ENCODE measurements at regions not wholly inside any gene's neighbourhood (a gene's known extent, or its start where the extent isn't known, plus 50 kb on each side); places are given as distances from the start of the nearest gene placed in this dataset.
"Not testable (repeated sequence)": the region's sequence is repeated elsewhere in the genome, so short reads cannot be mapped to it uniquely, and the experiment has no call there.

DNA sequence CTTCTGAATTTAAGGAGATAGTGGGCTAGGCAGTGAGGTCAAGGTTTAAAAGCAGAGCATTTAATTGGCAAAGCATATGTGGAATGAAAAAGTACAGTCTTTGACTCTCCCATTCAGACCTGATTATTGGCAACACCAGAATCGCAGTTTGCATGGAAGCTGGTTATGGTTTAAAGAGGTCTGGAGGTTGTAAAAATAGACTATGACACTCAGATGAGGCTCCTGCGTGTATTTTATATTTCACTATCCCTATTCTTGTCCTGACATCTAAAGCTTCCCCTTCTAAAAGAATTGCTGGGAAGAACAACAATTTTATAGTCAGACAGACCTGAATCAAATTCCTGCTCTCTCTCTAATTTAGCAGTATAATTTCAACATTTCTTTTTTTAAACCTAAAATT, 302.9 kb downstream of the PCDH7 start:
- Histone ChIP-seq H3K9me3 (ENCODE audit: control insufficient read depth, insufficient read depth, low read depth, low read length) (no peaks in the 10 kb centered on the region), H3K4me1 (ENCODE audit: control insufficient read depth, insufficient read depth, low read length) (peaks cover 3% of the 10 kb centered on the region; the same call in 1 of the 2 replicates), H3K4me3 (ENCODE audit: low read depth in 2 of 2, low read length in 2 of 2) (no peak overlapping the region), H3K36me3 (ENCODE audit: control insufficient read depth, insufficient read depth, low read length) (no peaks in the 10 kb centered on the region), H3K27ac (ENCODE audit: low read length) (no peak overlapping the region), H3K27me3 (ENCODE audit: control insufficient read depth, insufficient read depth, low read length) (no peaks in the 10 kb centered on the region)
- CTCF ChIA-PET: no interaction called here
- no peak for TF ChIP-seq TCF7L2 (IDR thresholded peaks at IDR 0.05; ENCODE audit: low read depth, low read length)
- TF ChIP-seq, protein P1, sequence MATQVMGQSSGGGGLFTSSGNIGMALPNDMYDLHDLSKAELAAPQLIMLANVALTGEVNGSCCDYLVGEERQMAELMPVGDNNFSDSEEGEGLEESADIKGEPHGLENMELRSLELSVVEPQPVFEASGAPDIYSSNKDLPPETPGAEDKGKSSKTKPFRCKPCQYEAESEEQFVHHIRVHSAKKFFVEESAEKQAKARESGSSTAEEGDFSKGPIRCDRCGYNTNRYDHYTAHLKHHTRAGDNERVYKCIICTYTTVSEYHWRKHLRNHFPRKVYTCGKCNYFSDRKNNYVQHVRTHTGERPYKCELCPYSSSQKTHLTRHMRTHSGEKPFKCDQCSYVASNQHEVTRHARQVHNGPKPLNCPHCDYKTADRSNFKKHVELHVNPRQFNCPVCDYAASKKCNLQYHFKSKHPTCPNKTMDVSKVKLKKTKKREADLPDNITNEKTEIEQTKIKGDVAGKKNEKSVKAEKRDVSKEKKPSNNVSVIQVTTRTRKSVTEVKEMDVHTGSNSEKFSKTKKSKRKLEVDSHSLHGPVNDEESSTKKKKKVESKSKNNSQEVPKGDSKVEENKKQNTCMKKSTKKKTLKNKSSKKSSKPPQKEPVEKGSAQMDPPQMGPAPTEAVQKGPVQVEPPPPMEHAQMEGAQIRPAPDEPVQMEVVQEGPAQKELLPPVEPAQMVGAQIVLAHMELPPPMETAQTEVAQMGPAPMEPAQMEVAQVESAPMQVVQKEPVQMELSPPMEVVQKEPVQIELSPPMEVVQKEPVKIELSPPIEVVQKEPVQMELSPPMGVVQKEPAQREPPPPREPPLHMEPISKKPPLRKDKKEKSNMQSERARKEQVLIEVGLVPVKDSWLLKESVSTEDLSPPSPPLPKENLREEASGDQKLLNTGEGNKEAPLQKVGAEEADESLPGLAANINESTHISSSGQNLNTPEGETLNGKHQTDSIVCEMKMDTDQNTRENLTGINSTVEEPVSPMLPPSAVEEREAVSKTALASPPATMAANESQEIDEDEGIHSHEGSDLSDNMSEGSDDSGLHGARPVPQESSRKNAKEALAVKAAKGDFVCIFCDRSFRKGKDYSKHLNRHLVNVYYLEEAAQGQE (IDR thresholded peaks at IDR 0.05; ENCODE audit: insufficient read depth in 1 of 2, low read depth in 2 of 2, low read length in 1 of 2): no peak
- TF ChIP-seq POLR2AphosphoS5 (IDR thresholded peaks at IDR 0.05; ENCODE audit: low read depth, low read length): no peak
- TF ChIP-seq SIN3A (IDR thresholded peaks at IDR 0.05; ENCODE audit: borderline replicate concordance, insufficient read depth, low read depth, low read length): no peak
- TF ChIP-seq CTCF (IDR thresholded peaks at IDR 0.05): no peak
- no peak for DNase-seq (ENCODE audit: low read depth, low spot score)
- intact Hi-C loops (cut with micrococcal nuclease; ENCODE audit: unreplicated experiment) (no loop called here), in situ Hi-C loops (cut with HindIII; ENCODE audit: low pct_unique_long_range_greater_than_20kb, low sequenced_read_pairs) (no loop called here)
- no TSS peak for BruUV-seq (replicated peaks)
- POLR2A ChIA-PET: no interaction called here
- no peak for ATAC-seq

- CTCF ChIA-PET: no interaction called here
- Histone ChIP-seq H3K36me3 (ENCODE audit: control insufficient read depth, insufficient read depth, low read length) (no peaks in the 10 kb centered on the region), H3K27me3 (ENCODE audit: control insufficient read depth, insufficient read depth, low read length) (no peaks in the 10 kb centered on the region), H3K4me1 (ENCODE audit: control insufficient read depth, insufficient read depth, low read length) (peaks cover 3% of the 10 kb centered on the region; the same call in 1 of the 2 replicates), H3K4me3 (ENCODE audit: low read depth in 2 of 2, low read length in 2 of 2) (no peak overlapping the region), H3K9me3 (ENCODE audit: control insufficient read depth, insufficient read depth, low read depth, low read length) (no peaks in the 10 kb centered on the region), H3K27ac (ENCODE audit: low read length) (no peak overlapping the region)
- in situ Hi-C loops (cut with HindIII; ENCODE audit: low pct_unique_long_range_greater_than_20kb, low sequenced_read_pairs) (no loop called here), intact Hi-C loops (cut with micrococcal nuclease; ENCODE audit: unreplicated experiment) (no loop called here)
- TF ChIP-seq, protein P1 (IDR thresholded peaks at IDR 0.05; ENCODE audit: insufficient read depth in 1 of 2, low read depth in 2 of 2, low read length in 1 of 2): no peak
- TF ChIP-seq SIN3A (IDR thresholded peaks at IDR 0.05; ENCODE audit: borderline replicate concordance, insufficient read depth, low read depth, low read length) (no peak), POLR2AphosphoS5 (IDR thresholded peaks at IDR 0.05; ENCODE audit: low read depth, low read length) (no peak), CTCF (IDR thresholded peaks at IDR 0.05) (no peak), TCF7L2 (IDR thresholded peaks at IDR 0.05; ENCODE audit: low read depth, low read length) (no peak)
- ATAC-seq (no peak), DNase-seq (ENCODE audit: low read depth, low spot score) (no peak)
- POLR2A ChIA-PET: no interaction called here
- BruUV-seq (replicated peaks): no TSS peak
Measured at GRCh38 chr4:31023742-31024141, 303.6 kb downstream of the PCDH7 start.

GRCh38 chr4:31024781-31025180, 304.6 kb downstream of the PCDH7 start:
- H3K9me3 ChIP-seq (ENCODE audit: control insufficient read depth, insufficient read depth, low read depth, low read length); H3K4me1 ChIP-seq (ENCODE audit: control insufficient read depth, insufficient read depth, low read length); H3K4me3 ChIP-seq (ENCODE audit: low read depth in 2 of 2, low read length in 2 of 2); POLR2A ChIA-PET; intact Hi-C loops (cut with micrococcal nuclease; ENCODE audit: unreplicated experiment); H3K27ac ChIP-seq (ENCODE audit: low read length); in situ Hi-C loops (cut with HindIII; ENCODE audit: low pct_unique_long_range_greater_than_20kb, low sequenced_read_pairs); DNase-seq (ENCODE audit: low read depth, low spot score); ATAC-seq; H3K36me3 ChIP-seq (ENCODE audit: control insufficient read depth, insufficient read depth, low read length); H3K27me3 ChIP-seq (ENCODE audit: control insufficient read depth, insufficient read depth, low read length); CTCF ChIA-PET; BruUV-seq (replicated peaks): not testable (repeated sequence)

Data from Panc1 (cell line).